ENCODE measurements at regions not wholly inside any gene's neighbourhood (a gene's known extent, or its start where the extent isn't known, plus 50 kb on each side); places are given as distances from the start of the nearest gene placed in this dataset.

GRCh38 chr2:181781078-181781786, 100.9 kb upstream of the NEUROD1 start:
- peak; percentile 31 for TF ChIP-seq CTCF (conservative IDR thresholded peaks at IDR 0.05; ENCODE audit: low read depth, low read length)
- no peak for DNase-seq (ENCODE audit: low read depth)
- no peak overlapping the region for H3K4me3 ChIP-seq (ENCODE audit: low read depth, low read length)

- DNase-seq (ENCODE audit: low read depth) = no peak
- H3K4me3 ChIP-seq (ENCODE audit: low read depth, low read length) = no peak overlapping the region
- no peak for TF ChIP-seq CTCF (conservative IDR thresholded peaks at IDR 0.05; ENCODE audit: low read depth, low read length)
Measured at GRCh38 chr2:181782660-181783059, 102.3 kb upstream of the NEUROD1 start.

GRCh38 chr2:181784556-181784955, 104.2 kb upstream of the NEUROD1 start:
- no peak overlapping the region for H3K4me3 ChIP-seq (ENCODE audit: low read depth, low read length)
- TF ChIP-seq CTCF (conservative IDR thresholded peaks at IDR 0.05; ENCODE audit: low read depth, low read length) = no peak
- no peak for DNase-seq (ENCODE audit: low read depth)

- TF ChIP-seq CTCF (conservative IDR thresholded peaks at IDR 0.05; ENCODE audit: low read depth, low read length) = no peak
- no peak overlapping the region for H3K4me3 ChIP-seq (ENCODE audit: low read depth, low read length)
- peak; percentile 42 for DNase-seq (ENCODE audit: low read depth)
Measured at GRCh38 chr2:181785691-181786344, 105.5 kb upstream of the NEUROD1 start.

- no peak for TF ChIP-seq CTCF (conservative IDR thresholded peaks at IDR 0.05; ENCODE audit: low read depth, low read length)
- DNase-seq (ENCODE audit: low read depth) = no peak
- no peak overlapping the region for H3K4me3 ChIP-seq (ENCODE audit: low read depth, low read length)
Measured at GRCh38 chr2:181786371-181787228, 104.9 kb upstream of the ITPRID2 start.

- DNase-seq (ENCODE audit: low read depth) = no peak
- no peak overlapping the region for H3K4me3 ChIP-seq (ENCODE audit: low read depth, low read length)
- TF ChIP-seq CTCF (conservative IDR thresholded peaks at IDR 0.05; ENCODE audit: low read depth, low read length) = no peak
Measured at GRCh38 chr2:181787310-181788048, 104.1 kb upstream of the ITPRID2 start.

All from epithelial cell of proximal tubule (primary cell).